Kidney (tissue), 13 donors: ENCODE measurements at regions not wholly inside any gene's neighbourhood (a gene's known extent, or its start where the extent isn't known, plus 50 kb on each side); places are given as distances from the start of the nearest gene placed in this dataset.
A peak's percentile ranks its signal among the peaks of the same experiment; 100 is the strongest.

Experiments used
- DNase-seq, 5 donors: peaks; one replicate each; pipeline ENCODE4 v3.0.0-alpha.2; 2013 to 2020
- FAIRE-seq: peaks from 2 replicates; lab custom pipeline; 2012; peaks lifted over from hg19 to GRCh38; lab: Jason Lieb, UNC
- H3K27ac ChIP-seq, 2 donors: one replicate each; pipeline ENCODE4 v1.7.0; 2013; ENCODE audit warnings: low read depth in 2 of 2, low read length in 2 of 2, inconsistent platforms in 1 of 2
- H3K27me3 ChIP-seq: one replicate; pipeline ENCODE4 v1.7.1; 2013; ENCODE audit warnings: low read length, inconsistent platforms; ENCODE audit not compliant: control insufficient read depth, insufficient read depth
- H3K36me3 ChIP-seq, 3 donors: one replicate each; pipeline versions ENCODE4 v1.7.0 to v1.7.1; 2013; ENCODE audit warnings: low read length in 3 of 3, control low read depth in 1 of 3, inconsistent platforms in 1 of 3; ENCODE audit not compliant: insufficient read depth in 3 of 3, control insufficient read depth in 2 of 3
- H3K4me1 ChIP-seq, 3 donors: one replicate each; pipeline versions ENCODE4 v1.7.0 to v1.7.1; 2013; ENCODE audit warnings: low read length in 3 of 3, inconsistent platforms in 1 of 3, low read depth in 1 of 3; ENCODE audit not compliant: control insufficient read depth in 2 of 3, insufficient read depth in 2 of 3
- H3K4me3 ChIP-seq, 3 donors: one replicate each; pipeline versions ENCODE4 v1.7.0 to v1.8.1; 2013; ENCODE audit warnings: low read length in 3 of 3, control low read depth in 1 of 3, inconsistent platforms in 1 of 3
- H3K9ac ChIP-seq, 3 donors: one replicate each; pipeline versions ENCODE4 v1.7.0 to v1.7.1; 2013; ENCODE audit warnings: low read length in 3 of 3, control low read depth in 1 of 3, inconsistent platforms in 1 of 3
- H3K9me3 ChIP-seq, 3 donors: one replicate each; pipeline versions ENCODE4 v1.7.0 to v1.7.1; 2013; ENCODE audit warnings: low read length in 3 of 3, control low read depth in 1 of 3, inconsistent platforms in 1 of 3; ENCODE audit not compliant: control insufficient read depth in 2 of 3, insufficient read depth in 1 of 3
- intact Hi-C: fragments of 100-400 bp; cut with DNase I; formaldehyde crosslinking; loops from one replicate; pipeline ENCODE4 v1.11.1; 2022
- TF ChIP-seq, protein P1 (sequence below): IDR thresholded peaks from 3 replicates; pipeline ENCODE4 v1.5.1; 2012; ENCODE audit warnings: mild to moderate bottlenecking, moderate library complexity, borderline replicate concordance; ENCODE audit not compliant: insufficient read depth; ENCODE audit errors: extremely low read depth
- donor health status: control.
- donor health status: control.
- donor health status: control.
- donor health status: control.
- donor health status: control.
- donor health status: DM: yes; HTN: yes; CAD: no.
- donor health status: Normal renal cell carcinoma (clear cell type).

DNA sequence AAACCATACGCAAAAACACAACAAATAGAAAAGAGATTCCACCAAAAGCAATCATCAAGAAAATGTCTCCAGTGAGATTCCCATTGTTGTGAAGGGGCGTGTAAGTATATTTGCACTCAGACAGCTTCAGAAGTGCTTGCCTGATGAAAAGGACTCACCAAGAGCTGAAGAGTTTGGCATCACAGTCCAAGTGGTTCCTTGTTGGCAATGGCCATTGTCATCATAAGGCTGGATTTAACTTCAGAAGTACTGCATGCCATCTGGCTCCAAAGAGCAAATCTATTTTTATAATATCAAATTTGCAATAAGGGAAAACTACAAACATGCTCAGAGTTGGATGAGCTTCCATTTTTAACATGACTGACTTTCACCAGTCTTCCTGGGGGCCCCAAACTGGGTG, 505.3 kb upstream of the NR2F2 start:
- H3K4me1 ChIP-seq = peaks cover 0 to 7% (median 0%) of the 10 kb centered on the region in 3 donors
- TF ChIP-seq, protein P1, sequence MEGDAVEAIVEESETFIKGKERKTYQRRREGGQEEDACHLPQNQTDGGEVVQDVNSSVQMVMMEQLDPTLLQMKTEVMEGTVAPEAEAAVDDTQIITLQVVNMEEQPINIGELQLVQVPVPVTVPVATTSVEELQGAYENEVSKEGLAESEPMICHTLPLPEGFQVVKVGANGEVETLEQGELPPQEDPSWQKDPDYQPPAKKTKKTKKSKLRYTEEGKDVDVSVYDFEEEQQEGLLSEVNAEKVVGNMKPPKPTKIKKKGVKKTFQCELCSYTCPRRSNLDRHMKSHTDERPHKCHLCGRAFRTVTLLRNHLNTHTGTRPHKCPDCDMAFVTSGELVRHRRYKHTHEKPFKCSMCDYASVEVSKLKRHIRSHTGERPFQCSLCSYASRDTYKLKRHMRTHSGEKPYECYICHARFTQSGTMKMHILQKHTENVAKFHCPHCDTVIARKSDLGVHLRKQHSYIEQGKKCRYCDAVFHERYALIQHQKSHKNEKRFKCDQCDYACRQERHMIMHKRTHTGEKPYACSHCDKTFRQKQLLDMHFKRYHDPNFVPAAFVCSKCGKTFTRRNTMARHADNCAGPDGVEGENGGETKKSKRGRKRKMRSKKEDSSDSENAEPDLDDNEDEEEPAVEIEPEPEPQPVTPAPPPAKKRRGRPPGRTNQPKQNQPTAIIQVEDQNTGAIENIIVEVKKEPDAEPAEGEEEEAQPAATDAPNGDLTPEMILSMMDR = no peak
- intact Hi-C loops = no loop called here
- H3K9me3 ChIP-seq = no peaks in the 10 kb centered on the region
- no peaks in the 10 kb centered on the region for H3K36me3 ChIP-seq
- no peak overlapping the region for H3K9ac ChIP-seq
- DNase-seq (no peak), FAIRE-seq (no peak)
- no peak overlapping the region for H3K27ac ChIP-seq
- H3K27me3 ChIP-seq = no peaks in the 10 kb centered on the region
- H3K4me3 ChIP-seq = no peak overlapping the region

DNA sequence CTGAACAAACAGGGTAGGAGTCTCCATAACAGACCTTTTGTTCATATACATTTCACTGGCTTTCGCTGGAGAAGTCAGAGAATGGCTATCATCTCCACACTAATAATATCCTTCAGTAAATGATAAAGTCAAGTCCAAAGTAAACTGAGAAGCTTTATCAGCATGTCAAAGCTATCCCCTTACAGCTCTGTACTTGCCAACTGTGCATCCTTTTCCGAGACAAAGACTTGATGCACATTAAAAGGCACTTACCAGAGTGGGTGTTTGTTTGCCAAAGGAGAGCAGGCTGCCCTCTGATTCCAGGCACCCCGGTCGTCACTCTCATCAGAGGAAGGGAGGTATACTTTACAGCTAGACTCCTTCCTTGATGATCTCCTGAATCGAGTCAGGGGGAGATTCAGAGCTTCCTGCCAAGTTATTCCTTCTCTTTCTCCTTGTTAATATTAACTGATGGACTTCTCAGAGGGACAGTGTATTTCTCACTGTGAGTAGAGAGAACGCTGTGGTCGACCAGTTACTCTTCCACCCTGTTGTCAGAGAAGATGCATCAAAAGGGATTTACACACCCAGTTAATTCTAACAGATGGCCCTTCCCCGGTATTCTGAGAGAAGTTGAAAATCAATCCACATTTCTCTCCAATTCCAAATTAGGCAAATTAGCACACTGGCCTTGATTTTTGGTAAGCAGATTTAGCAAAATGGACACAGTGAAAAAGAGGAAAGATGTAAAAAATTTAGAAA, 504.7 kb upstream of the NR2F2 start:
- intact Hi-C loops = no loop called here

DNA sequence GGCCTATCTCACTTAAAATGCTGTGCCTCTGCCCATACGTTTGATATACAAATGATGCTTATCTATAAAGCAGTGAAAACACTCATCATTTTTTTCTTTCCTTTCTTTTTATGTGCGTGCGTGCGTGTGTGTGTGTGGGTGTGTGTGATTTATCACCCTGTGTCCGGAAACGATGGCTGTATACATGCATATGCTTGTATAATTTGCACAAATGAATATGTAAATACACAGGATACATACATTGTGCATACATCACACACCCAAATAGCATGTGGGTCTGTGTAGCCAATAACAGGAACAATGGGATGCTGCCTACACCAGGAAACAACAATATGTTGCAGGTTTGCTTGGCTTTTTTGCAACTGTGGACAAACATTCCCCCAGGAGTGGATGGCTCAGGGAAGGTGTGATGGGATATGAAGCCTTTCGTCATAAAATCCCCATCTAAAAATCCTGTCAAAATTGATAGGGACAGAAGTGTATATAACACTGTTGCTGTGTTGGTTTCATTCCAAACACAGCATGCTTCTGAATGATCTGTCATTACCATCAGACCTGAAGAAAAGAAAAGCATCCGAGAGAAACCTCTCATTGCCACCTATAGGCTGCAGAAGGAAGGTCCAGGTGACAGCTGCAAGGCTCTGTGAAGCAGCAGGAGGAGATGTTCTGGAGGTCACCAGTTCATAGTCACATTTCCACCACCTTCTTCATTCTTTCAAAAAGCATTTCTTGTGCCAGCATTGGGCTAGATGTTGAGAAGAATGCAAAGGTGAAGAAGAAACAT, 503.9 kb upstream of the NR2F2 start:
- no peak for FAIRE-seq
- Histone ChIP-seq H3K4me1 (peaks cover 0 to 7% (median 0%) of the 10 kb centered on the region in 3 donors), H3K4me3 (no peak overlapping the region), H3K9me3 (no peaks in the 10 kb centered on the region), H3K36me3 (no peaks in the 10 kb centered on the region), H3K27ac (no peak overlapping the region), H3K9ac (no peak overlapping the region), H3K27me3 (no peaks in the 10 kb centered on the region)
- TF ChIP-seq, protein P1 = no peak
- DNase-seq = peak in 2 of 5 donors; percentile 33 to 46
- intact Hi-C loops = no loop called here

More for the DNA sequence above, 504.7 kb upstream of the NR2F2 start:
- H3K9me3 ChIP-seq = no peaks in the 10 kb centered on the region
- H3K36me3 ChIP-seq = no peaks in the 10 kb centered on the region
- no peak for FAIRE-seq
- no peak overlapping the region for H3K4me3 ChIP-seq
- H3K9ac ChIP-seq = no peak overlapping the region
- peaks cover 0 to 7% (median 0%) of the 10 kb centered on the region in 3 donors for H3K4me1 ChIP-seq
- H3K27ac ChIP-seq = no peak overlapping the region
- TF ChIP-seq, protein P1 = no peak
- peak in 4 of 5 donors; percentile 46 to 62 (median 58) for DNase-seq
- H3K27me3 ChIP-seq = no peaks in the 10 kb centered on the region
